ENCODE measurements at regions not wholly inside any gene's neighbourhood (a gene's known extent, or its start where the extent isn't known, plus 50 kb on each side); places are given as distances from the start of the nearest gene placed in this dataset.
"Not testable (repeated sequence)": the region's sequence is repeated elsewhere in the genome, so short reads cannot be mapped to it uniquely, and the experiment has no call there.

- DNase-seq = no peak
Observed at GRCh38 chr7:156022483-156023459, 210.5 kb upstream of the SHH start.

GRCh38 chr7:156021471-156021870 lies 209.2 kb upstream of the SHH start:
- DNase-seq = no peak

GRCh38 chr7:156020566-156020965 lies 208.3 kb upstream of the SHH start:
- DNase-seq = no peak

GRCh38 chr7:156019776-156020565 lies 207.7 kb upstream of the SHH start:
- DNase-seq = no peak

GRCh38 chr7:156019308-156019707 lies 207.0 kb upstream of the SHH start:
- no peak for DNase-seq

GRCh38 chr7:156017916-156018700 lies 205.8 kb upstream of the SHH start:
- DNase-seq = no peak

GRCh38 chr7:156017431-156017830 lies 205.2 kb upstream of the SHH start:
- no peak for DNase-seq

GRCh38 chr7:156015237-156016020 lies 203.2 kb upstream of the SHH start:
- DNase-seq = no peak

GRCh38 chr7:156014808-156015207 lies 202.5 kb upstream of the SHH start:
- DNase-seq = no peak

GRCh38 chr7:156014201-156014600 lies 201.9 kb upstream of the SHH start:
- no peak for DNase-seq

GRCh38 chr7:156012412-156012811 lies 200.1 kb upstream of the SHH start:
- DNase-seq = no peak

- no peak for DNase-seq
Observed at GRCh38 chr7:156009569-156009968, 197.3 kb upstream of the SHH start.

- not testable (repeated sequence) for DNase-seq
Observed at GRCh38 chr7:156006876-156007275, 194.6 kb upstream of the SHH start.

GRCh38 chr7:156006024-156006423 lies 193.8 kb upstream of the SHH start:
- no peak for DNase-seq

GRCh38 chr7:156005202-156005691 lies 193.0 kb upstream of the SHH start:
- no peak for DNase-seq

GRCh38 chr7:156004265-156005201 lies 192.3 kb upstream of the SHH start:
- no peak for DNase-seq

GRCh38 chr7:156003220-156004162 lies 191.2 kb upstream of the SHH start:
- no peak for DNase-seq

GRCh38 chr7:156002362-156003066 lies 190.3 kb upstream of the SHH start:
- no peak for DNase-seq
